ENCODE measurements at regions not wholly inside any gene's neighbourhood (a gene's known extent, or its start where the extent isn't known, plus 50 kb on each side); places are given as distances from the start of the nearest gene placed in this dataset.
"Not testable (repeated sequence)": the region's sequence is repeated elsewhere in the genome, so short reads cannot be mapped to it uniquely, and the experiment has no call there.

- DNase-seq (ENCODE audit: insufficient read length, low spot score), result no peak
- no peak for FAIRE-seq
Measured at GRCh38 chr14:44388306-44388705, 118.8 kb downstream of the FSCB start.

GRCh38 chr14:44385906-44386305, 121.2 kb downstream of the FSCB start:
- DNase-seq (ENCODE audit: insufficient read length, low spot score) (no peak), FAIRE-seq (no peak)

- not testable (repeated sequence) for FAIRE-seq; DNase-seq (ENCODE audit: insufficient read length, low spot score)
Measured at GRCh38 chr14:44385296-44385695, 121.8 kb downstream of the FSCB start.

GRCh38 chr14:44384601-44385293, 122.3 kb downstream of the FSCB start:
- not testable (repeated sequence) for DNase-seq (ENCODE audit: insufficient read length, low spot score); FAIRE-seq

- FAIRE-seq (no peak), DNase-seq (ENCODE audit: insufficient read length, low spot score) (no peak)
Measured at GRCh38 chr14:44384093-44384492, 123.0 kb downstream of the FSCB start.

- DNase-seq (ENCODE audit: insufficient read length, low spot score), result no peak
- no peak for FAIRE-seq
Measured at GRCh38 chr14:44383636-44384035, 123.4 kb downstream of the FSCB start.

- FAIRE-seq (no peak), DNase-seq (ENCODE audit: insufficient read length, low spot score) (no peak)
Measured at GRCh38 chr14:44379292-44379977, 127.6 kb downstream of the FSCB start.

GRCh38 chr14:44374906-44375305, 132.2 kb downstream of the FSCB start:
- no peak for FAIRE-seq
- DNase-seq (ENCODE audit: insufficient read length, low spot score), result no peak

- no peak for FAIRE-seq
Measured at GRCh38 chr14:44372807-44373489, 134.1 kb downstream of the FSCB start.

GRCh38 chr14:44372231-44372630, 134.9 kb downstream of the FSCB start:
- DNase-seq (ENCODE audit: insufficient read length, low spot score) (no peak), FAIRE-seq (no peak)

More at GRCh38 chr14:44372807-44373489, 134.1 kb downstream of the FSCB start:
- no peak for DNase-seq (ENCODE audit: insufficient read length, low spot score)

- no peak for FAIRE-seq
- no peak for DNase-seq (ENCODE audit: insufficient read length, low spot score)
Measured at GRCh38 chr14:44370727-44371126, 136.4 kb downstream of the FSCB start.

- FAIRE-seq (no peak), DNase-seq (ENCODE audit: insufficient read length, low spot score) (no peak)
Measured at GRCh38 chr14:44369401-44370123, 137.5 kb downstream of the FSCB start.

GRCh38 chr14:44361083-44361482, 146.0 kb downstream of the FSCB start:
- DNase-seq (ENCODE audit: insufficient read length, low spot score) (no peak), FAIRE-seq (no peak)

GRCh38 chr14:44353805-44354204, 153.3 kb downstream of the FSCB start:
- FAIRE-seq (no peak), DNase-seq (ENCODE audit: insufficient read length, low spot score) (no peak)

GRCh38 chr14:44352201-44352600, 154.9 kb downstream of the FSCB start:
- no peak for FAIRE-seq
- DNase-seq (ENCODE audit: insufficient read length, low spot score), result no peak

- DNase-seq (ENCODE audit: insufficient read length, low spot score), result no peak
- no peak for FAIRE-seq
Measured at GRCh38 chr14:44347316-44347715, 159.8 kb downstream of the FSCB start.

GRCh38 chr14:44341116-44341515, 166.0 kb downstream of the FSCB start:
- DNase-seq (ENCODE audit: insufficient read length, low spot score) (no peak), FAIRE-seq (no peak)

- DNase-seq (ENCODE audit: insufficient read length, low spot score), result no peak
- FAIRE-seq, result no peak
Measured at GRCh38 chr14:44339862-44340261, 167.2 kb downstream of the FSCB start.

GRCh38 chr14:44339231-44339630, 167.9 kb downstream of the FSCB start:
- DNase-seq (ENCODE audit: insufficient read length, low spot score) (no peak), FAIRE-seq (no peak)

GRCh38 chr14:44317441-44317746, 189.7 kb downstream of the FSCB start:
- no peak for DNase-seq (ENCODE audit: insufficient read length, low spot score)
- no peak for FAIRE-seq
